MM.1S (cell line): ENCODE measurements at regions not wholly inside any gene's neighbourhood (a gene's known extent, or its start where the extent isn't known, plus 50 kb on each side); places are given as distances from the start of the nearest gene placed in this dataset.

Experiments
- EZH2 ChIP-seq: fragments of 300-600 bp; sonication (generic); optimal IDR thresholded peaks from 2 replicates; pipeline ENCODE3; 2017; ENCODE audit warnings: low read depth, mild to moderate bottlenecking, antibody characterized with exemption, low read length, mixed read lengths
- TF ChIP-seq, protein P1 (sequence below): fragments of 300-600 bp; sonication (generic); IDR thresholded peaks from 2 replicates; pipeline ENCODE4 v1.5.1; 2016; ENCODE audit warnings: antibody characterized with exemption, low read length, mixed read lengths

GRCh38 chr2:158742536-158742935 lies 52.6 kb upstream of the DAPL1 start:
- TF ChIP-seq EZH2, result no peak
- TF ChIP-seq, protein P1, sequence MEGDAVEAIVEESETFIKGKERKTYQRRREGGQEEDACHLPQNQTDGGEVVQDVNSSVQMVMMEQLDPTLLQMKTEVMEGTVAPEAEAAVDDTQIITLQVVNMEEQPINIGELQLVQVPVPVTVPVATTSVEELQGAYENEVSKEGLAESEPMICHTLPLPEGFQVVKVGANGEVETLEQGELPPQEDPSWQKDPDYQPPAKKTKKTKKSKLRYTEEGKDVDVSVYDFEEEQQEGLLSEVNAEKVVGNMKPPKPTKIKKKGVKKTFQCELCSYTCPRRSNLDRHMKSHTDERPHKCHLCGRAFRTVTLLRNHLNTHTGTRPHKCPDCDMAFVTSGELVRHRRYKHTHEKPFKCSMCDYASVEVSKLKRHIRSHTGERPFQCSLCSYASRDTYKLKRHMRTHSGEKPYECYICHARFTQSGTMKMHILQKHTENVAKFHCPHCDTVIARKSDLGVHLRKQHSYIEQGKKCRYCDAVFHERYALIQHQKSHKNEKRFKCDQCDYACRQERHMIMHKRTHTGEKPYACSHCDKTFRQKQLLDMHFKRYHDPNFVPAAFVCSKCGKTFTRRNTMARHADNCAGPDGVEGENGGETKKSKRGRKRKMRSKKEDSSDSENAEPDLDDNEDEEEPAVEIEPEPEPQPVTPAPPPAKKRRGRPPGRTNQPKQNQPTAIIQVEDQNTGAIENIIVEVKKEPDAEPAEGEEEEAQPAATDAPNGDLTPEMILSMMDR, result no peak
